ENCODE measurements at regions not wholly inside any gene's neighbourhood (a gene's known extent, or its start where the extent isn't known, plus 50 kb on each side); places are given as distances from the start of the nearest gene placed in this dataset.

DNA sequence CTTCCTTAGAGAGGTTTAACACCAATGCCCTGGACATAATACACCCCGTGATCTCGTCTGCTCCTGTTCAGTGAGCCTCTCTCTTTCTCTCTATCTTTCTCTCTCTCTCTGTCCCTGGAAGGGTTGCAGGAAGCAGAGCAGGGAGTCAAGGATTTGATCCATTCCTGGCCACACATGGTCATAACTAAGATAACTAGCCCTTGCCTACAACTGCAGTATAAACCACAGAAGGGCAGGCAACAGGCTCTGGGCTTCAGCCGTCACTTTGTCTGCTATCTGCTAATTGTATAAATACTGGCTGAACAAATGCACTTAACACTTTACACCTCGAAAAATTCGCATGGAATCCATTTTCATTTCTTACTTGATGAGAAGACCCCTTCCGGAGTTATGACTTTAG lies 357.5 kb upstream of the RUNX1 start:
- H3K4me1 Mint-ChIP-seq (ENCODE audit: low read depth): no peaks in the 10 kb centered on the region
- no peak overlapping the region for H3K27ac Mint-ChIP-seq
- no peaks in the 10 kb centered on the region for H3K36me3 Mint-ChIP-seq
- H3K27me3 Mint-ChIP-seq: peaks cover 2% of the 10 kb centered on the region
- H3K9me3 Mint-ChIP-seq (ENCODE audit: low read depth): no peaks in the 10 kb centered on the region
- no peak overlapping the region for H3K4me3 Mint-ChIP-seq

DNA sequence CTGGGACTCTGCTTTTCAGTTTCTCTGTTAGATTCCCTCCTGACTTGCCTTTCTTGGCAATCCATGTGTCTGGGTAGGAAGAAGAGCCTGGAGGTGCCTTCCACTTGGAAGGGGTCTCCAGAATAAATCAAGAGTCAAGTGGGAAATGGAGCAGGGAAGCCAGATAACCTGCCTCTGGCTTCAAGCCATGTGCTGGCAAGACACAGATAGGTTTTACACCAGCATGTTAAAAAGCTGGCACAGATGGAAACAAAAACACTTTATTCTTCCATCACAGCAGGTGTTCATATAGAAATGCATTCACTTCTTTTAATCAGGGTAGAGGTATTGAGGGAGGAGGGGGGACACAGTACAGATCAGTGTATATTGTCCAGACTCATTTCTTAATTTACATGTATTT lies 356.9 kb upstream of the RUNX1 start:
- no peaks in the 10 kb centered on the region for H3K36me3 Mint-ChIP-seq
- no peaks in the 10 kb centered on the region for H3K27me3 Mint-ChIP-seq
- H3K4me1 Mint-ChIP-seq (ENCODE audit: low read depth): no peaks in the 10 kb centered on the region
- H3K9me3 Mint-ChIP-seq (ENCODE audit: low read depth): no peaks in the 10 kb centered on the region
- H3K27ac Mint-ChIP-seq: no peak overlapping the region
- no peak overlapping the region for H3K4me3 Mint-ChIP-seq

DNA sequence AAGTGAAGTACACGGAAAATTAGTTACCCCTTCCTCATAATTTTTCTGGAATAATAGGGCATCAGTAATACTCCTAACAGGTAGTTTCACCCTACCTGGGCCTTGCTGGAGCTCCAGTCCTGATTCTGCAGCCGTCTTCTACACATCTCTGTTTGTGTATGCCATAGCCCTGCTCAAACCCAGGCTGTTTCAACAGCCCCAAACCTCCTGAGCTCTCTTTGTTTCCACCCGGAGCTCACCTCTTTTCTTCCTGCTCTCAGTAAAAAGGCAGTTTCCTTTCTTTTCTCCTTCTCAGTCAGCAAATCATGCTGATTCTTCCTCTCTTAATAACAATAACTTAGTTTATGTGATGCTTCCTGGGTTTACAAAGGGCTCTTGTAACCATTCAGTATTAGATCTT lies 355.1 kb upstream of the RUNX1 start:
- Mint-ChIP-seq H3K36me3 (no peaks in the 10 kb centered on the region), H3K27me3 (no peaks in the 10 kb centered on the region), H3K27ac (no peak overlapping the region), H3K4me3 (no peak overlapping the region), H3K9me3 (ENCODE audit: low read depth) (no peaks in the 10 kb centered on the region), H3K4me1 (ENCODE audit: low read depth) (peaks cover 6% of the 10 kb centered on the region)

DNA sequence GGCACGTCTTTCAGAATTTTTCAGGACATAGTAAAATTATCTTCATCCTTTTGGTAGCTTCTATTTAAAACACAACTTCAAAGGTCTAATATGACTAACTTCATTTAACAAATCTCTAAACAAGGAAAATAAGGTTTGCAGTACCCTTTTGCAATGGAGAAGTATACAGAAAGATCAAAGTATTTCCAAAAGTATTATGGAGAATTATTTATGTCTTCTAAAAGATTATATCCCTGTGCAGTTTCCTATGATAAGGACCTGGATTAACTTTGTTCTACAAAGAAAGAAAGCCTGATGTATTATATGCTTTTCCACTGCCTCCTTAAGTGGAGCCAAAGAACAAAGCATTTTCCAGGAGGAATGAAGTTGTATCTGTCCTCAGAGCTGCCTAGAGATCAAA lies 353.0 kb upstream of the RUNX1 start:
- no peak overlapping the region for H3K27ac Mint-ChIP-seq
- H3K4me3 Mint-ChIP-seq: no peak overlapping the region
- no peaks in the 10 kb centered on the region for H3K36me3 Mint-ChIP-seq
- H3K27me3 Mint-ChIP-seq: no peaks in the 10 kb centered on the region
- H3K9me3 Mint-ChIP-seq (ENCODE audit: low read depth): no peaks in the 10 kb centered on the region
- peaks cover 11% of the 10 kb centered on the region for H3K4me1 Mint-ChIP-seq (ENCODE audit: low read depth)

DNA sequence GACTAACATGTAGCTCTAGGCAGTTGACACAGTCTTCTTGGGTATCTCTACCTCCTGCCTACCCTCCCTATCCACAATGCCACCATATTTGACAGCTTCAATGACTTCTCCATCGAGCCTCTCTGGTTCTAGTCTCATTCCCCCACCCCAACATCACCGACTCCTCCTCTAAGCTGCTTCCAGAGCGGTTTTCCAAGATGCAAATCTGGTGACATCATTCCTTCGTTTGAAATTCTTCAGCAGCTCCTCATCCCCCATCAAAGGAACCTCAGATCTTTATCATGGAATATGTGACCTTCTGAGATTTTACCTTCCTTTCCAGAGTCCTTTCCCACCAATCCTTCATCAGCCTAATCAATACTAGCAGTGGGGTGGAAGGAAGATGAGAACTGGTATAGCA lies 352.4 kb upstream of the RUNX1 start:
- Mint-ChIP-seq H3K27ac (no peak overlapping the region), H3K4me3 (no peak overlapping the region), H3K4me1 (ENCODE audit: low read depth) (peaks cover 11% of the 10 kb centered on the region), H3K36me3 (no peaks in the 10 kb centered on the region), H3K27me3 (no peaks in the 10 kb centered on the region), H3K9me3 (ENCODE audit: low read depth) (no peaks in the 10 kb centered on the region)

DNA sequence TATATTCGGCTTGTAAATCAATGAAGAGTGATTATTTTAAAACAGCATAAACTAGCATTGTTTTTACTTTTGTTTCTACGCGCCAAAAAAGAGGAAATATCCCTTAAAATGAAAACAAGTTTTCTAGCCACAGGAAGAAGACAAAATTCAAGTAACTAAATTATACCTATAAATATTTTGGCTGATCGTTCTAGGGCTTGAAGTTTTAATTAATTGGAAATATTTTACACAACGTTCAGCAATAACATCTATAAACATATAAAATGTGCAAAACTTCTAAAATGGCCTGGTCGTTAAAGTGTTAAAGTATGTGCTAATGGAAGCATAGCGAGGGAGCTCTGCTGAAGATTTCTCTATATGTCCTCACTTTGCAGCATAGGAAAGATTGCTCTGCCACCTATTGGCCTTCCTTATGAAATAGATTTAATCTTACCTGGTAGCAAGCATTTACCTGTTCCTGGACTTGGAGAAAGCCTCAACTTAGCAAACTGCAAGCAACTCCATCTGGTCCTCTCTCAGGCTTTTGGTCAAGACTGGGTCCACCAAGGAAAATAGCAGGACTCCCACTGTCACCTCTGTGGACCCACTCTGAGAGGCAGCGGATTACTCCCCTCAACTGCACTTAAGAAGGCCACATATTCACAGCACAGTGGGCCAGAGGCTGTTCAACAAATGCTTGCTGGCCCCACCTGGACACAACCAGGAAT lies 351.3 kb upstream of the RUNX1 start:
- H3K4me1 Mint-ChIP-seq (ENCODE audit: low read depth): peaks cover 11% of the 10 kb centered on the region
- H3K36me3 Mint-ChIP-seq: no peaks in the 10 kb centered on the region
- H3K27me3 Mint-ChIP-seq: no peaks in the 10 kb centered on the region
- no peak overlapping the region for H3K27ac Mint-ChIP-seq
- H3K9me3 Mint-ChIP-seq (ENCODE audit: low read depth): no peaks in the 10 kb centered on the region
- no peak overlapping the region for H3K4me3 Mint-ChIP-seq

DNA sequence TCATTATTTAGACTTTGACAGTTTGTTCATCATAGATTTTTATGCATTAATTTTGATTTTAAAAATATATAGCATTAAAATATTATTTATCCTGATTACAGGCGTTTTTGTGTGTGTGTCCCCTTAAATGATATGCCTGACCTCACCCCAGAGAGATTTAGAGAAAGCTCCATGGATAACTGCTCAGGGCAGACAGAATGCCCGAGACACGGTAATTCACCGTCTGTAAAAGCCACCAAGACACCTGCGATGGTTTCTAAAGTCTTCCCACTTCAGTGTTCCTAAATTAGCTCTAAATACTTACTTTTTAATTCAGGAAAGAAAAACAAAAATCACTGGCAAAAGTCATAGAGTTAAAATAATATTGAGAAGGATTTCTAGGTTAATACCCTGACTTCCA lies 350.6 kb upstream of the RUNX1 start:
- Mint-ChIP-seq H3K4me3 (no peak overlapping the region), H3K9me3 (ENCODE audit: low read depth) (no peaks in the 10 kb centered on the region), H3K27ac (no peak overlapping the region), H3K27me3 (no peaks in the 10 kb centered on the region), H3K4me1 (ENCODE audit: low read depth) (peaks cover 11% of the 10 kb centered on the region), H3K36me3 (no peaks in the 10 kb centered on the region)

DNA sequence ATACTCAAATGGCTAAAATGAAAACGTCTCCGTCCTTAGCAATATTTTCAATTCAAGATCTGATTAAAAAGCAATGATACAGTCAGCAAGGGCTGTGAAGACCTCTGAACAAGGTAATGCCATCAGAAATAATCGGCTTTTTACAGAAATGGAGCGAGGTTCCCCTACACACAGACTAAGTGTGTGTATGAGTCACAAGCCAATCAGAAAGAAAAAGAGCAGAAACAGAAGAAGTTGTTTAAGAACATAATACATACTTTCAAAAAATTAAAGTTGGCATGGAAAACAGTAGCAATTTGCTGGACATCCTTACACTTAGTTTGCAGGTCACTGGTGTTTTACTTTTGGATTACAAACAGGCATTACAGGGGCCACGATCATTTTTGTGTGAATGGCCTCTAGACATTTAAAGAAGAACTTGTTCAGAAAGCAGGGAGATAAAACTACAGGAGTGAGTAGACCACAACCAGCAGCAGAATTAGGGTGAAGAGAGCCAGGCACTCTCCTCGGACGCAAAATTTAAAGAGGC lies 350.0 kb upstream of the RUNX1 start:
- H3K36me3 Mint-ChIP-seq: no peaks in the 10 kb centered on the region
- peaks cover 11% of the 10 kb centered on the region for H3K4me1 Mint-ChIP-seq (ENCODE audit: low read depth)
- no peak overlapping the region for H3K4me3 Mint-ChIP-seq
- H3K27ac Mint-ChIP-seq: no peak overlapping the region
- H3K9me3 Mint-ChIP-seq (ENCODE audit: low read depth): no peaks in the 10 kb centered on the region
- no peaks in the 10 kb centered on the region for H3K27me3 Mint-ChIP-seq

DNA sequence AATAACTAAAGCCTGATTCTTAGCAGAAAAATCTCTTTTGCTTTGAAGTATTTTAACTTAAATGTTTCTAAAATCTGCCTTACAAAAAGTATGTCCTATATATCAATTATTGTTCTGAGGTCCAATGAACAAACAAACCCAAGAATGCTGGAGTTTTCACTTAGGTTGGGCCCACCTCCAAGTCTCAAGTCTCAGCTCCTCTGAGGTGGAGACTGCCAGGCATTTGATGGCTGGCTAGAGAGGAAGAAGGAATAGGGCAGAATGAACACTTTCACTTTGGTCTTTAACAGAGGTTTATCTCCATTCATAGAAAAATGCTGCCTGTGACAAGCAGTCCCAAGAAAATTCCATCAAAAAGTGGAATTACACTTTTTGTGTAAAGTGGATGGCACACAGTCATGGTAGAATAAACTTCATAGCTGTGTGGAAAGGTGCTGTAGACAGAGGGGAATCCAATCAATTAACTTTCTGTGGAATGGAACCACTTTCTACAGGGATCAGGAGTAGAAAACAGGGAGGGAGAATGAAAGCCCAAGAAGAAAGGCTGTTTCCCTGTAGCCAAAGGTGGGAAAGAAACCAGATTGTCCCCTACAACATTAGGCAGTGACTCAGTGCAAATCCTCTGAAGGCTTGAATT lies 349.4 kb upstream of the RUNX1 start:
- H3K4me3 Mint-ChIP-seq: no peak overlapping the region
- H3K27me3 Mint-ChIP-seq: no peaks in the 10 kb centered on the region
- no peak overlapping the region for H3K27ac Mint-ChIP-seq
- H3K9me3 Mint-ChIP-seq (ENCODE audit: low read depth): no peaks in the 10 kb centered on the region
- no peaks in the 10 kb centered on the region for H3K36me3 Mint-ChIP-seq
- peaks cover 11% of the 10 kb centered on the region for H3K4me1 Mint-ChIP-seq (ENCODE audit: low read depth)

DNA sequence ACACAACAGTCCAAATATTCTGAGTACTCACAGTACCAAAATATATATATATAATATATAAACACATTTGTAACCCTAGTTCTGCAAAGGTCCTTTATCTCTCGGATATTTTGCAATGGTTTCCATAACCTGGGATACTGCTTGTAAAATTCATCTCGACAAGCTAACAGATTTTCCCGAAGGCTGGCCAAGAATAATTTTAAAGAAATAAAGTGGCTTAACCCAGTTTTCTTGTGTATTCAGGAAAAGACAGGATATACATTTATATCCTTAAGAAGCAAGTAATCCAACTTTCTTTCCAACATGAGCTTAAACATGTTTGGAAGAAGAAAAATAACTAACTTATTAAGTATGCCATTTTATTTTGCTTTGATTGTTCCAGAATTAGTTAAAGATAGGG lies 348.7 kb upstream of the RUNX1 start:
- H3K27me3 Mint-ChIP-seq: no peaks in the 10 kb centered on the region
- no peaks in the 10 kb centered on the region for H3K36me3 Mint-ChIP-seq
- peaks cover 11% of the 10 kb centered on the region for H3K4me1 Mint-ChIP-seq (ENCODE audit: low read depth)
- H3K27ac Mint-ChIP-seq: no peak overlapping the region
- no peak overlapping the region for H3K4me3 Mint-ChIP-seq
- no peaks in the 10 kb centered on the region for H3K9me3 Mint-ChIP-seq (ENCODE audit: low read depth)

DNA sequence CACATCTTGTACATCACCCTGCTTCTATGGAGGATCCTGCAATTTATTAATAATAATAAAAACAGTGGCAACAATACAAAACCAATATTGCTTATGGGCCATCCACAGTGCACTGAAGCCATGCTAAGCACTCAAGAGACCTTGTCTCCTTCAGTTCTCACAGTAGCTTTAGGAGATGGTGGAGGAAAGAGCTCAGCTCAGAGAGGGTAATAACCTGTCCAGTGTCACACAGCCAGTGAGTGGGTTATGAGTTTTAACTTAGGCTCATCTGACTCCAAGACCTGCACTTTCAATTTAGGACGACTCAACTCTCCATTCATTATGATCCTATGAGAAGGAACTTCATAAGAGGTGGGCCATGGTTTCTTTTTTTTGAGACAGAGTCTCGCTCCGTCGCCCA lies 347.6 kb upstream of the RUNX1 start:
- no peaks in the 10 kb centered on the region for H3K36me3 Mint-ChIP-seq
- H3K4me3 Mint-ChIP-seq: no peak overlapping the region

DNA sequence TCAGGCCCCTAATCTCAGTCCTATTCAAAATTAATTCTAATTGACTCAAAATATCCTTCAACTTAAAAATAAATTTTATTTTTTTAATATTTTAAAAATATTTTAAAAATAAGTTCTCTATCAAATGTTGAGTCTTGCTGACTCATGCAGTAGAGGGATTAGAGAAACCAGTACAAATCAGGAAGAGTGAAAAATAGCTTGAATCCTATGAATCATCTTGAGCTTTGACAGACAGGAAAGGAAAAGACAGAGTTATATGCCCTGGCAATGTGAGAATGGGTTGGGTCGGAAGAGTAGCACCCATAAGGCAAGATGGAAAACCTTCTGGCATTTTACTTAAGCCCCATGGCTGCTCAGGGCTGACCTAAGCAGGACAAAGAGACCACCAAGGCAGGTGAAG lies 346.6 kb upstream of the RUNX1 start:
- H3K36me3 Mint-ChIP-seq: no peaks in the 10 kb centered on the region
- H3K27ac Mint-ChIP-seq: no peak overlapping the region
- no peak overlapping the region for H3K4me3 Mint-ChIP-seq
- H3K27me3 Mint-ChIP-seq: no peaks in the 10 kb centered on the region
- H3K4me1 Mint-ChIP-seq (ENCODE audit: low read depth): peaks cover 13% of the 10 kb centered on the region
- no peaks in the 10 kb centered on the region for H3K9me3 Mint-ChIP-seq (ENCODE audit: low read depth)

More for the DNA sequence above, 347.6 kb upstream of the RUNX1 start:
- H3K4me1 Mint-ChIP-seq (ENCODE audit: low read depth): peaks cover 11% of the 10 kb centered on the region
- H3K27me3 Mint-ChIP-seq: no peaks in the 10 kb centered on the region
- H3K27ac Mint-ChIP-seq: no peak overlapping the region
- no peaks in the 10 kb centered on the region for H3K9me3 Mint-ChIP-seq (ENCODE audit: low read depth)

DNA sequence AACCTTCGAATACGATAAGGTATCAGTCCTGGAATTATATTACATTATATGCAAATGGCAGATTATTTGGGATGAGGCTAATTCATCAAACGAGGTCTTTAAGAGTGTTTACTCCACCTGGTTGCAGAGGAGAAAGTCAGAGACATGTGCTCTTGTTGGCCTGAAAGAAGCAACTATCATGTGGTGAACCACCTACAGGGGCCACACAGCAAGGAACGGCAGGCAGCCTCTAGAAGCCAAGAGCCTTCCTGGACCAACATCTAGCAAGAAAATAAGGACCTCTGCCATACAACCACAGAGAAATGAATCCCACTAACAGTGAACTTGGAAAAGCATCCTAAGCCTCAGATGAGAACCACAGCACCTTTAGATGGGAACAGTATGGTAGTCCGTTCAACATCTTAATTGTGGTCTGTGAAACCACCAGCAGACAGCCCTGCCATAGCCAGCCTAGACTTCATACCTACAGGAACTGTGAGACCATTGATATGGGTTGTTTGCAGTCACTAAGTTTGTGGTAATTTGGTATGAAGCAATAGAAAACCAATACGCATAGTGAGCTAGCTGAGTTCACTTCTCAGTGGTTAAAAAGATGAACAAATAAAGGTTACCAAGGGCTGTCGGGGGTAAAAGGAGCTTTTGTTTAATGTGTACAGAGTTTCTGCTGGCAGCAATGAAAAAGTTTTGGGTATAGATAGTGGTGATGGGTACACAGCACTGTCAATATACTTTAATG lies 345.7 kb upstream of the RUNX1 start:
- Mint-ChIP-seq H3K4me3 (no peak overlapping the region), H3K4me1 (ENCODE audit: low read depth) (peaks cover 8% of the 10 kb centered on the region), H3K27ac (no peak overlapping the region), H3K36me3 (no peaks in the 10 kb centered on the region), H3K27me3 (no peaks in the 10 kb centered on the region), H3K9me3 (ENCODE audit: low read depth) (no peaks in the 10 kb centered on the region)

DNA sequence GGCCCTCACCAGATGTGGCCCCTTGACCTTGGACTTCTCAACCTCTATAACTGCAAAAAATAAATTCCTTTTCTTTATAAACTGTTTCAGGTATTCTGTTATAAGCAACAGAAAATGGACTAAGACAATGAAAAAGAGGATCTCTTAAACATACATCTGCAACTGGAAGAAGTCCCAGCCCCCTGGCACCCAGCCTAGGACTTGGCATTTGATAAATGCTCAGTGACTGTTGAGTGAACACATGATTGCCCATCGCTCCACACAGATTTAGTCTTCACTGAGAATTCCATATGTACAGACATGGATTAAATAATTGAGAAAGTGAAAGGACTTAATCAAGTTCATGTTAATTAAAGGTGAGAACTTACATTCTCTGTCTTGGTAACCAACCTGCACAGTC lies 344.9 kb upstream of the RUNX1 start:
- H3K27ac Mint-ChIP-seq: no peak overlapping the region
- no peaks in the 10 kb centered on the region for H3K36me3 Mint-ChIP-seq
- H3K9me3 Mint-ChIP-seq (ENCODE audit: low read depth): no peaks in the 10 kb centered on the region
- no peaks in the 10 kb centered on the region for H3K27me3 Mint-ChIP-seq
- no peak overlapping the region for H3K4me3 Mint-ChIP-seq
- peaks cover 7% of the 10 kb centered on the region for H3K4me1 Mint-ChIP-seq (ENCODE audit: low read depth)

DNA sequence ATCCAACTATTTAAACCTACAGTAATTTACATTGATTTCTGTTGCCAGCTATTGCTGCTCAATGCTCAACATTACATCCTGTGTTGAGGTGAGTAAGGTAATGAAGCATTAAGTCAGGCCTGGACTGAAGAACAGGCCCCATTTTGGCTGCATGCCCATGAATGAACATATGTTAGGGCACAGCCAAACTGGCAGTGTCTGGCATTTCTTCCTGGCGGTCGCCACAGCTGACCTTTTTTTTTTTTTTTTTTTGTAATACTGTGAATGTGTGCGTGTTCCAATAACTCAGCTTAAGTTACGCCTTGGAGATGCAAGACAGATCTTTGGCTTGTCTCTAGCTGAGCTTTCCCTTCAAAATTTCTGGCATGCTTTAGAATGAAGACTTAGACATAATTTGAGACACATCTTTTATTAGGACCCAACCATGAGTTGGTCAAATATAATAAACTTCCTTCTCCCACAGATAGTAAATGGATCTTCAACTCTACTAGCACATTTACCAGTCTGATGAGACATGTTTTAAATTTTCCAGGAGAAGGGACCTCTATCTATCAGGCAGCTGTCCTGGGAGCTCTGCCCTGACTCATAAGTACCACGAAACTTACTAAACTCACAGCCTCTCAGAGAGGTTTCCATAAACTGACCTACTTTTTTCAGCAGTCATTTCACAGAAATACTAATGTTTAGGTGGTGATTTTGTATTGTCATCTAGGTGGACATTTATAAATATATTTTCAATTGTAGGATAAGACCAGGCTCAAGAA lies 341.1 kb upstream of the RUNX1 start:
- Mint-ChIP-seq H3K9me3 (ENCODE audit: low read depth) (no peaks in the 10 kb centered on the region), H3K4me3 (no peak overlapping the region), H3K4me1 (ENCODE audit: low read depth) (peaks cover 2% of the 10 kb centered on the region), H3K36me3 (peaks cover 2% of the 10 kb centered on the region), H3K27ac (no peak overlapping the region), H3K27me3 (no peaks in the 10 kb centered on the region)

Measured in activated naive CD8-positive, alpha-beta T cell (primary cell).